Activated B cell treated with CpG ODN at 0.5 μM for 24 hours (primary cell): ENCODE measurements at regions not wholly inside any gene's neighbourhood (a gene's known extent, or its start where the extent isn't known, plus 50 kb on each side); places are given as distances from the start of the nearest gene placed in this dataset.

Source experiments
- ATAC-seq: fragments of 200-7000 bp; cut with Tn5 transposase; one replicate; pipeline ENCODE4 v1.10.0; 2021; ENCODE audit warnings: low read depth, mild to moderate bottlenecking, moderate library complexity
- CTCF ChIA-PET: fragments of 350-600 bp; sonication (Branson Sonifier 250); formaldehyde crosslinking; loops from one replicate; lab custom pipeline; 2021; ENCODE audit warnings: antibody characterized with exemption; lab: Charles Lee
- POLR2A ChIA-PET: fragments of 350-600 bp; sonication (Branson Sonifier 250); formaldehyde crosslinking; loops from one replicate; lab custom pipeline; 2021; ENCODE audit warnings: antibody characterized with exemption; lab: Charles Lee
- DNase-seq: peaks from one replicate; pipeline ENCODE4 v3.0.0; 2022
- H3K27ac Mint-ChIP-seq: one replicate; pipeline ENCODE4 v1.8.0; 2020; ENCODE audit warnings: mixed read lengths
- H3K27me3 Mint-ChIP-seq: one replicate; pipeline ENCODE4 v1.8.0; 2021; ENCODE audit warnings: mixed read lengths
- H3K36me3 Mint-ChIP-seq: one replicate; pipeline ENCODE4 v1.8.0; 2021; ENCODE audit warnings: low read depth, mixed read lengths
- H3K4me1 Mint-ChIP-seq: one replicate; pipeline ENCODE4 v1.8.0; 2021; ENCODE audit warnings: mixed read lengths
- H3K4me3 Mint-ChIP-seq: one replicate; pipeline ENCODE4 v1.8.0; 2020; ENCODE audit warnings: mild to moderate bottlenecking, mixed read lengths
- H3K9me3 Mint-ChIP-seq: one replicate; pipeline ENCODE4 v1.8.0; 2020; ENCODE audit warnings: mixed read lengths
- intact Hi-C: fragments of 100-400 bp; cut with micrococcal nuclease; formaldehyde crosslinking; loops from one replicate; pipeline ENCODE4 v1.15.1; 2024
- TF ChIP-seq, protein P1 (sequence below): fragments of 200-600 bp; IDR thresholded peaks from one replicate; pipeline ENCODE4 v1.8.0; 2022; ENCODE audit warnings: antibody characterized with exemption, mild to moderate bottlenecking

DNA sequence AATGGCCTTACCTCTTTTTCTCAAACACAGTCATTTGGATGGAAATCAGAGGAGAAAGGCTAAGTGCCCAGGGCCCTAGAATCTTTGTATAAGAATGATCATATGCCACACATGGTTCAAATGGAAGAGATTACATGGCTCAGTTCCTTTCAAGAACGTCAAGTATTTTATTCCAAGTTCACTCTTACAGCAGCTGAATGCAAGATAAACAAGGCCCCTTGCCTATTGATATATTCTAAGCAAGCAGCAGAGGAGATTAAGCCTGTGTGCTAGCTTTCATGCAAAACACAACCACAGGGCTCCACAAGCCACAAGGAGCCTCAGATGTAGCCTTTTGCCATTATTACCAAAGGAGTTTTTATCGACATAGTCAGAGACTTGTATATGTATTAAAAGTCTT is 55.3 kb upstream of the SLCO6A1 start:
- Mint-ChIP-seq H3K4me1 (no peaks in the 10 kb centered on the region), H3K9me3 (peaks cover 5% of the 10 kb centered on the region), H3K27me3 (no peaks in the 10 kb centered on the region), H3K27ac (no peak overlapping the region), H3K36me3 (no peaks in the 10 kb centered on the region), H3K4me3 (no peak overlapping the region)
- DNase-seq = no peak
- ChIA-PET POLR2A (interaction anchor here (0.6 kb wide), 1 partner anchor 199 kb away, joined by 3 read pairs; no protein-coding TSS in a partner anchor), CTCF (no interaction called here)
- ATAC-seq = no peak
- intact Hi-C loops = no loop called here
- TF ChIP-seq, protein P1, sequence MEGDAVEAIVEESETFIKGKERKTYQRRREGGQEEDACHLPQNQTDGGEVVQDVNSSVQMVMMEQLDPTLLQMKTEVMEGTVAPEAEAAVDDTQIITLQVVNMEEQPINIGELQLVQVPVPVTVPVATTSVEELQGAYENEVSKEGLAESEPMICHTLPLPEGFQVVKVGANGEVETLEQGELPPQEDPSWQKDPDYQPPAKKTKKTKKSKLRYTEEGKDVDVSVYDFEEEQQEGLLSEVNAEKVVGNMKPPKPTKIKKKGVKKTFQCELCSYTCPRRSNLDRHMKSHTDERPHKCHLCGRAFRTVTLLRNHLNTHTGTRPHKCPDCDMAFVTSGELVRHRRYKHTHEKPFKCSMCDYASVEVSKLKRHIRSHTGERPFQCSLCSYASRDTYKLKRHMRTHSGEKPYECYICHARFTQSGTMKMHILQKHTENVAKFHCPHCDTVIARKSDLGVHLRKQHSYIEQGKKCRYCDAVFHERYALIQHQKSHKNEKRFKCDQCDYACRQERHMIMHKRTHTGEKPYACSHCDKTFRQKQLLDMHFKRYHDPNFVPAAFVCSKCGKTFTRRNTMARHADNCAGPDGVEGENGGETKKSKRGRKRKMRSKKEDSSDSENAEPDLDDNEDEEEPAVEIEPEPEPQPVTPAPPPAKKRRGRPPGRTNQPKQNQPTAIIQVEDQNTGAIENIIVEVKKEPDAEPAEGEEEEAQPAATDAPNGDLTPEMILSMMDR = no peak

DNA sequence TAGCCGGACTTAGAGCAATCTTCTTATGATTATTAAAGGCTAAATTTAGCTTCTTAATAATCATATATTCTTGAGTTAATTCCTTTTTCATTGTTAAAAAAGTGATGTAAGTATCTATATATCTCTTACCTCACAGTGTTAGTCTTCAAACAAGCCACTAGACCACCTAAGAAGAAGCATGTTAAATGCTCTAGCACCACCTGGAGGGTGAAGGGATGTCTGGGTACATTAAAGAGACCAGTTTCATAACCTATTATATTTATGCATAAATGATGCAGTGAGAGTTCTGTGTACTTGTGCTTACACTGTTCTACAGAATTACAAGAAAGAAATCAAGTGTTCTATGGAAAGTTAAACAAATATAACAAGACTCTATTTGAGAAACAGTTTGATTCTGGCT is 55.9 kb upstream of the SLCO6A1 start:
- H3K27me3 Mint-ChIP-seq = no peaks in the 10 kb centered on the region
- no peak overlapping the region for H3K27ac Mint-ChIP-seq
- ATAC-seq (no peak), DNase-seq (no peak)
- H3K4me1 Mint-ChIP-seq = no peaks in the 10 kb centered on the region
- H3K4me3 Mint-ChIP-seq = no peak overlapping the region
- ChIA-PET POLR2A (interaction anchor here (0.6 kb wide), 1 partner anchor 199 kb away, joined by 3 read pairs; no protein-coding TSS in a partner anchor), CTCF (no interaction called here)
- H3K9me3 Mint-ChIP-seq = peaks cover 5% of the 10 kb centered on the region
- TF ChIP-seq, protein P1 = no peak
- intact Hi-C loops = no loop called here
- no peaks in the 10 kb centered on the region for H3K36me3 Mint-ChIP-seq

DNA sequence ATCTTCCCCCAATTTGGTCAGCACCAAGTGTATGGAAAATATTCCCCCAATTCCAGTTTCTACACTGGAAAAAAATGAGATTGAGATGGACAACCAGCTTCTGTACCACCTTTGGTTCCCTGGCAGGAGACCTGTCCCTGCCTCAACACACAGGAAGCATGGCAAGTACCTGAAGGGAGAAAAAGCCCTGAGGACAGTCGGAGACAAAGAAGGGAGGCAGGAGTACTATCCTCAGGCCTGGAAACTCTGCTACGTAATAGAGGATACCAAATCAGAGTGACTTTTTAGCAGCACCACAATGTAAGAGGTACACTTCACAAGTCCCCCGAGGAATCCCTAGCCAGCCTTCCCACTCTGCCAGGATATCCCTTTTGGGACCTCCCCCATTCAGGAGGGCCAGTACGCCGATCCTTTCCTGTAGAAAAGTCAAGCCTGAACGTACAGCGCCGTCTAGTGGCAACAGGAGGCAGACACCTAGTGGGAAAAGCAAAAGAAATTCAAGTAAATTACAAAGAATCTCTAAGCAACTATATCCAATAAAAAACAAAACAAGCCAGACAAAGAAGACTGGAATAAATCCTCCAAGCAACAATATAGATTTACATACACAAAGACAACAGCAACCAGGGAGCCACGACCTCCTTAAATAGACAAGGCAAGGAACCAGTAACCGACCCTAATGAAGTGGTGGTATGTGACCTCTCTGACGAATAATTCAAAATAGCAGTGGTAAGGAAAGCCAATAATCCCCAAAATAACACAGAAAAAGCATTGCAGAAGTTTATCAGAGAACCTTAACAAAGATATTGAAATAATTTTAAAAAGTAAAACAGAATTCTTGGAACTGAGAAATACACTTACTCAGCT is 63.3 kb upstream of the SLCO6A1 start:
- ATAC-seq (no peak), DNase-seq (no peak)
- H3K27ac Mint-ChIP-seq = no peak overlapping the region
- peaks cover 5% of the 10 kb centered on the region for H3K9me3 Mint-ChIP-seq
- ChIA-PET CTCF (no interaction called here), POLR2A (no interaction called here)
- intact Hi-C loops = no loop called here
- TF ChIP-seq, protein P1 = no peak
- H3K4me1 Mint-ChIP-seq = no peaks in the 10 kb centered on the region
- no peaks in the 10 kb centered on the region for H3K36me3 Mint-ChIP-seq
- no peak overlapping the region for H3K4me3 Mint-ChIP-seq
- H3K27me3 Mint-ChIP-seq = peaks cover 2% of the 10 kb centered on the region

DNA sequence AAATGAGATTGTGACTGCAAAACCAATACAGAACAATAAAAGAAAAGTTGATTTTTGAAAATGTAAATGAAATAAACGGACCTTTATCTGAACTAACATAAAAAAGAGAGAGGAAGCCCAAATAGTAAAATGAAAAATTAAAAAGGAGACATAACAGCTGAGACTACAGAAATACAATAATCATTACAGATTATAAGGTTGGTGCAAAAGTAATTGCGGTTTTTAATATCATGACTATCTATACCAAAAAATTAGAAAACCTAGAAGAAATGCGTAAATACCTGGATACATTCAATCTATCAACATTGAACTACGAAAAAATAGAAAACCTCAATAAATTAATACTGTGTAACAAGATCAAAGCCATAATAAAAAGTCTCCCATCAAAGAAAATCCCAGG is 71.9 kb upstream of the SLCO6A1 start:
- H3K27ac Mint-ChIP-seq = no peak overlapping the region
- no peaks in the 10 kb centered on the region for H3K4me1 Mint-ChIP-seq
- peaks cover 10% of the 10 kb centered on the region for H3K27me3 Mint-ChIP-seq
- TF ChIP-seq, protein P1 = no peak
- H3K9me3 Mint-ChIP-seq = no peaks in the 10 kb centered on the region
- ATAC-seq (no peak), DNase-seq (no peak)
- no peak overlapping the region for H3K4me3 Mint-ChIP-seq
- no peaks in the 10 kb centered on the region for H3K36me3 Mint-ChIP-seq
- ChIA-PET POLR2A (no interaction called here), CTCF (no interaction called here)
- intact Hi-C loops = no loop called here

DNA sequence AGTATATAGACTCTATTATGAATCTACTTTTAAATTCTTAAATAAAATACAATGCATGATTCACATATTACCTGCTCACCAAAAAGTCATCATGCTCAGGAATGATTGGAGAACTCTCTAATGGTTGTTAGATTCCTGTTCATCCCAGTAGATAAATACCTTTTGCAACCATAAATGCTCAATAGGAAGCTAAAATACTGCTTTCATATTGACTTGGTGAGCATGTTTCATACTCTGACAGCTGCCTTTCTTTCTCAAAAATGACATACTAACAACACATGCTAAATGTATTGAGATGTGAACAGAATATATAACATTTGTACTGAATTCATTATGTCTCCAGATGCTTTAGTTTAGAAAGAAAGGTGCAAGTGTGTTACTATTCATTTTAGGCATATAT is 79.6 kb upstream of the SLCO6A1 start:
- no peak overlapping the region for H3K4me3 Mint-ChIP-seq

More for the DNA sequence above, 79.6 kb upstream of the SLCO6A1 start:
- ChIA-PET POLR2A (no interaction called here), CTCF (no interaction called here)
- intact Hi-C loops = no loop called here
- no peaks in the 10 kb centered on the region for H3K36me3 Mint-ChIP-seq
- H3K27me3 Mint-ChIP-seq = no peaks in the 10 kb centered on the region
- no peaks in the 10 kb centered on the region for H3K9me3 Mint-ChIP-seq
- no peak overlapping the region for H3K27ac Mint-ChIP-seq
- H3K4me1 Mint-ChIP-seq = no peaks in the 10 kb centered on the region
- TF ChIP-seq, protein P1 = no peak
- no peak for DNase-seq
- no peak for ATAC-seq
